ENCODE measurements at regions not wholly inside any gene's neighbourhood (a gene's known extent, or its start where the extent isn't known, plus 50 kb on each side); places are given as distances from the start of the nearest gene placed in this dataset.

GRCh38 chr6:43946641-43947363, 176.8 kb downstream of the VEGFA start:
- no peak for DNase-seq (ENCODE audit: low read depth, low spot score)
- peaks cover 0 to 15% of the 10 kb centered on the region in 2 experiments; a peak in 1 of 4 replicates for H3K4me1 ChIP-seq (ENCODE audit: control insufficient read depth in 1 of 2, insufficient read depth in 2 of 2, low read length in 2 of 2)
- no peaks in the 10 kb centered on the region; a peak in 1 of 4 replicates for H3K9me3 ChIP-seq (ENCODE audit: control insufficient read depth in 1 of 2, insufficient read depth in 1 of 2, low read depth in 1 of 2, low read length in 2 of 2)
- intact Hi-C loops (cut with micrococcal nuclease), result no loop called here
- ChIA-PET POLR2A (no interaction called here), CTCF (no interaction called here), RAD21 (ENCODE audit: low non-redundant PET in 1 of 2, low total read pairs in 2 of 2, uncharacterized antibody in 2 of 2, unreplicated experiment in 2 of 2) (no interaction called here)
- no peak overlapping the region for H3K27ac ChIP-seq (ENCODE audit: low read depth, low read length)
- no peak overlapping the region for H2AFZ ChIP-seq (ENCODE audit: low read depth, low read length, poor library complexity, severe bottlenecking)
- no TSS peak for BruUV-seq (replicated peaks)
- H3K4me3 ChIP-seq (replicated peaks in 1 of 2; ENCODE audit: low read depth in 1 of 2, low read length in 2 of 2), result no peak overlapping the region
- TF ChIP-seq ZNF274 (IDR thresholded peaks at IDR 0.05; ENCODE audit: low read depth, low read length), result no peak
- TF ChIP-seq YY1 (IDR thresholded peaks at IDR 0.05; ENCODE audit: extremely low read depth, insufficient replicate concordance, low read depth, low read length), result no peak
- TF ChIP-seq EZH2 (IDR thresholded peaks at IDR 0.05), result no peak
- TF ChIP-seq POLR2A (IDR thresholded peaks at IDR 0.05; ENCODE audit: borderline replicate concordance, extremely low read depth, insufficient read depth, insufficient read length), result no peak
- TF ChIP-seq ELF1 (IDR thresholded peaks at IDR 0.05; ENCODE audit: borderline replicate concordance, low read depth), result no peak
- no peak for TF ChIP-seq ZFX (IDR thresholded peaks at IDR 0.05)
- TF ChIP-seq CTCF (IDR thresholded peaks at IDR 0.05 in 2 of 3, conservative IDR thresholded peaks at IDR 0.05 in 1 of 3; ENCODE audit: borderline replicate concordance in 1 of 3, insufficient read depth in 1 of 3, low read depth in 2 of 3, low read length in 2 of 3), result no peak
- no peak for TF ChIP-seq MAX (IDR thresholded peaks at IDR 0.05)
- no peak for TF ChIP-seq JUND (IDR thresholded peaks at IDR 0.05)
- TF ChIP-seq CBX3 (IDR thresholded peaks at IDR 0.05; ENCODE audit: low read depth), result no peak
- no peak for TF ChIP-seq CEBPB (IDR thresholded peaks at IDR 0.05; ENCODE audit: low read depth)
- TF ChIP-seq RAD21 (IDR thresholded peaks at IDR 0.05; ENCODE audit: low read depth), result no peak
- TF ChIP-seq SP1 (IDR thresholded peaks at IDR 0.05; ENCODE audit: low read depth), result no peak
- no peak for TF ChIP-seq SIN3A (IDR thresholded peaks at IDR 0.05; ENCODE audit: low read depth)
- TF ChIP-seq, protein P1, sequence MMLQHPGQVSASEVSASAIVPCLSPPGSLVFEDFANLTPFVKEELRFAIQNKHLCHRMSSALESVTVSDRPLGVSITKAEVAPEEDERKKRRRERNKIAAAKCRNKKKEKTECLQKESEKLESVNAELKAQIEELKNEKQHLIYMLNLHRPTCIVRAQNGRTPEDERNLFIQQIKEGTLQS (IDR thresholded peaks at IDR 0.05), result no peak
- H4K20me1 ChIP-seq (ENCODE audit: insufficient read depth), result no peaks in the 10 kb centered on the region
- no peaks in the 10 kb centered on the region for H3K36me3 ChIP-seq (ENCODE audit: control insufficient read depth in 1 of 2, insufficient read depth in 2 of 2, low read length in 2 of 2)
- no peak overlapping the region for H3K4me2 ChIP-seq (ENCODE audit: low read length)
- no peaks in the 10 kb centered on the region for H3K27me3 ChIP-seq (ENCODE audit: insufficient read depth, low read length)
- no peaks in the 10 kb centered on the region for H3K79me2 ChIP-seq (ENCODE audit: insufficient read depth, low read length)
- H3K9me2 ChIP-seq (ENCODE audit: insufficient read depth), result no peaks in the 10 kb centered on the region
- ATAC-seq, result no peak
- no peak overlapping the region for H3K9ac ChIP-seq (ENCODE audit: low read length)

All from HCT116 (cell line).